Left lung (tissue), 4 donors: ENCODE measurements at regions not wholly inside any gene's neighbourhood (a gene's known extent, or its start where the extent isn't known, plus 50 kb on each side); places are given as distances from the start of the nearest gene placed in this dataset.
"Not testable (repeated sequence)": the region's sequence is repeated elsewhere in the genome, so short reads cannot be mapped to it uniquely, and the experiment has no call there.

Source experiments
- ATAC-seq: fragments of 200-7000 bp; cut with Tn5 transposase; one replicate; pipeline ENCODE4 v1.9.1; 2020; ENCODE audit warnings: moderate library complexity
- DNase-seq, 4 donors: peaks; one replicate each; pipeline ENCODE4 v3.0.0-alpha.2; 2013 to 2020
- H3K27ac ChIP-seq, 2 donors: fragments of 200-600 bp; sonication (generic) in 1 of 2; one replicate each; pipeline versions ENCODE4 v1.5.0 to v1.8.0; 2020 to 2021
- H3K27me3 ChIP-seq, 2 donors: fragments of 200-600 bp; sonication (generic) in 1 of 2; one replicate each; pipeline versions ENCODE4 v1.5.0 to v1.8.0; 2020 to 2021
- H3K36me3 ChIP-seq, 2 donors: fragments of 200-600 bp; sonication (generic) in 1 of 2; one replicate each; pipeline versions ENCODE4 v1.5.0 to v1.8.0; 2020 to 2021
- H3K4me1 ChIP-seq, 2 donors: fragments of 200-600 bp; one replicate each; pipeline ENCODE4 v1.8.0; 2021
- H3K4me3 ChIP-seq, 2 donors: fragments of 200-600 bp; sonication (generic) in 1 of 2; one replicate each; pipeline versions ENCODE4 v1.5.0 to v1.8.0; 2020 to 2021; ENCODE audit warnings: mild to moderate bottlenecking in 1 of 2
- H3K9me3 ChIP-seq, 2 donors: fragments of 200-600 bp; sonication (generic) in 1 of 2; one replicate each; pipeline versions ENCODE4 v1.5.0 to v1.8.0; 2020 to 2021
- intact Hi-C, 2 donors: fragments of 100-400 bp; cut with DNase I; formaldehyde crosslinking; loops; one replicate each; pipeline versions ENCODE4 v1.11.2 to v1.14.2; 2022
- TF ChIP-seq, protein P1 (sequence below), 2 donors: fragments of 200-600 bp; sonication (generic) in 1 of 2; IDR thresholded peaks; one replicate each; pipeline versions ENCODE4 v1.5.0 to v1.8.0; 2021; ENCODE audit warnings: antibody characterized with exemption in 2 of 2
- donor health status: DM: no; HTN: yes; CAD: no.
- donor health status: DM: no; HTN: no; CAD: no.

DNA sequence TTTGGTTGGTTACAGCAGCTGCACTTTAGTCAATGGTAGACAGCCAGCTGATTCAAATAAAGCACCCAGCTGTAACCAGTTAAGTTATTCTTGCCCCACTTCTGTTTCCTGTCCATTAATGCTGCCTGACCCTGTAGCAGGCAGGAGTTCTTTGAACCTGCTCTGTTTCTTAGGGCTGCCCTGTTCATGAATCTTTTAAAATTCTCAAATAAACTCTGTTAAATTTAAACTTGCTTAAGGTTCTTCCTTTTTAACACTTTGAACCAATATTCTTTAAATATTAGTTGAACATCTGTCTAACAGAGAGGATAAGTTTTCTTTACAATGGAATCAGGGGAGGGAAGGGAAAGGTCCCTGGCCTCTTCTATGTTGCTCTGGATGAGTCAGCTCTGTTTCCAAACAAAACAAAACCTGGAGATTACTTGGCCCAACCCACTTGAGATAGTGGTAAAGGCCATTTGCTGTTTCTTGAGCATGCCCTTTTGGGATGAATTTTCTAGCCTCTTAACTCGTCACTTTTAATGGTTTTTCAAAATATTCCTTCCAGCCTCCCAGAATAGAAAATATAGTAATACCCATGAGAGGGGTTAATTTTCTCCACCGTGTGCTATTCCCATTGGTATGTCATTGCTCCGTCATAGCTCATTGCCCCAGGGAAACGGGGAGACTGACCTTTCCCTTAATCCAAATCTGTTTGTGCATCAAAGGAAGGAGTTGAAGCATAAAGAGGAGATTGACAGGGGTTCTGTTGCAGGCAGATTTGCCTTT lies 112.1 kb upstream of the FHL2 start:
- no peak for DNase-seq
- TF ChIP-seq, protein P1, sequence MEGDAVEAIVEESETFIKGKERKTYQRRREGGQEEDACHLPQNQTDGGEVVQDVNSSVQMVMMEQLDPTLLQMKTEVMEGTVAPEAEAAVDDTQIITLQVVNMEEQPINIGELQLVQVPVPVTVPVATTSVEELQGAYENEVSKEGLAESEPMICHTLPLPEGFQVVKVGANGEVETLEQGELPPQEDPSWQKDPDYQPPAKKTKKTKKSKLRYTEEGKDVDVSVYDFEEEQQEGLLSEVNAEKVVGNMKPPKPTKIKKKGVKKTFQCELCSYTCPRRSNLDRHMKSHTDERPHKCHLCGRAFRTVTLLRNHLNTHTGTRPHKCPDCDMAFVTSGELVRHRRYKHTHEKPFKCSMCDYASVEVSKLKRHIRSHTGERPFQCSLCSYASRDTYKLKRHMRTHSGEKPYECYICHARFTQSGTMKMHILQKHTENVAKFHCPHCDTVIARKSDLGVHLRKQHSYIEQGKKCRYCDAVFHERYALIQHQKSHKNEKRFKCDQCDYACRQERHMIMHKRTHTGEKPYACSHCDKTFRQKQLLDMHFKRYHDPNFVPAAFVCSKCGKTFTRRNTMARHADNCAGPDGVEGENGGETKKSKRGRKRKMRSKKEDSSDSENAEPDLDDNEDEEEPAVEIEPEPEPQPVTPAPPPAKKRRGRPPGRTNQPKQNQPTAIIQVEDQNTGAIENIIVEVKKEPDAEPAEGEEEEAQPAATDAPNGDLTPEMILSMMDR (IDR thresholded peaks at IDR 0.05), result no peak
- intact Hi-C loops, result no loop called here
- Histone ChIP-seq H3K27me3 (peaks cover 0 to 7% of the 10 kb centered on the region in 2 donors), H3K36me3 (no peaks in the 10 kb centered on the region), H3K4me1 (no peaks in the 10 kb centered on the region), H3K9me3 (no peaks in the 10 kb centered on the region), H3K4me3 (no peak overlapping the region), H3K27ac (no peak overlapping the region)
- ATAC-seq, result no peak

GRCh38 chr2:105509269-105510086 lies 110.6 kb upstream of the FHL2 start:
- TF ChIP-seq, protein P1 (IDR thresholded peaks at IDR 0.05), result no peak
- ATAC-seq, result no peak

GRCh38 chr2:105506860-105507259 lies 108.0 kb upstream of the FHL2 start:
- H3K4me1 ChIP-seq, H3K4me3 ChIP-seq, H3K36me3 ChIP-seq, ATAC-seq, H3K27me3 ChIP-seq, H3K27ac ChIP-seq, DNase-seq, H3K9me3 ChIP-seq, intact Hi-C loops: not testable (repeated sequence)

More at GRCh38 chr2:105509269-105510086, 110.6 kb upstream of the FHL2 start:
- Histone ChIP-seq H3K27me3 (peaks cover 0 to 7% of the 10 kb centered on the region in 2 donors), H3K27ac (no peak overlapping the region), H3K4me3 (no peak overlapping the region), H3K9me3 (no peaks in the 10 kb centered on the region), H3K4me1 (no peaks in the 10 kb centered on the region), H3K36me3 (no peaks in the 10 kb centered on the region)
- intact Hi-C loops, result no loop called here
- no peak for DNase-seq

- ATAC-seq (no peak), DNase-seq (no peak)
- H3K4me1 ChIP-seq, result no peaks in the 10 kb centered on the region
- TF ChIP-seq, protein P1 (IDR thresholded peaks at IDR 0.05), result no peak
- H3K27me3 ChIP-seq, result peaks cover 0 to 6% of the 10 kb centered on the region in 2 donors
- intact Hi-C loops, result no loop called here
- no peaks in the 10 kb centered on the region for H3K9me3 ChIP-seq
- no peaks in the 10 kb centered on the region for H3K36me3 ChIP-seq
- no peak overlapping the region for H3K4me3 ChIP-seq
- H3K27ac ChIP-seq, result no peak overlapping the region
Measured at GRCh38 chr2:105504459-105504858, 105.6 kb upstream of the FHL2 start.

DNA sequence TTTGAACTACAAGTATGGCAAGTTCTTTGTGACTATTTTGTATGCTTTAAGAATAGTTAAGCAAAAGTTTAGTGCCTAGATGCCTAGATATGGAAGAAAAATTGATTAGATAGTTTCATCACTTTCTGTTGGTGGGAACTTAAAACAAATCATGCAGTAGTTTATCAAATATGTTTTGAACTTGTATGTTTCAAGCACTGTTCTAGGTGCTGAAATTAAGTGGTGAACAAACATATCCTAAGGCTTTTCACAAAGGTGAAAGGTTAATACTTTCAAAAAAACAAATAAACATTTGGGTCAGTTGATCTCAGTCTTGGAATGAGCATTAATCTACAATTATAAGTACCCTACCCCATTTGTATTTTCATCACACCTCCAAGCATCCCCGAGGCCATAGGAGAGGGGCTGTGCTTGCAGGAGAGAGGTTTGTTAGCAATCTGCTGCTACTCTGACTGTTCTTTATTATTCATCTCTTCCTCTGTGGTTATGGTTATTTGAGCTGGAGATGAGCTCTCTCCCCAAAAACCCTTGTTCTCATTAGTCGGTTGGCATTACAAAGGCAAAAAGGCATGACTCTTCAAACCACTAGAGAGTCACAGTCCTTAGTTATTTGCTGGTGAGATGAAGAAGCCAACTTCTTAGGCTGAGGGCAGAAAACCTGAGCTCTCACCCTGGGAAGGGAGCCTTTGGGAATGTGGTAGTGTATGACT lies 103.9 kb upstream of the FHL2 start:
- Histone ChIP-seq H3K4me3 (no peak overlapping the region), H3K9me3 (no peaks in the 10 kb centered on the region), H3K27me3 (no peaks in the 10 kb centered on the region), H3K27ac (no peak overlapping the region), H3K36me3 (no peaks in the 10 kb centered on the region), H3K4me1 (no peaks in the 10 kb centered on the region)
- intact Hi-C loops, result no loop called here
- ATAC-seq (no peak), DNase-seq (no peak)
- TF ChIP-seq, protein P1 (IDR thresholded peaks at IDR 0.05), result no peak
